ENCODE measurements at regions not wholly inside any gene's neighbourhood (a gene's known extent, or its start where the extent isn't known, plus 50 kb on each side); places are given as distances from the start of the nearest gene placed in this dataset.

DNA sequence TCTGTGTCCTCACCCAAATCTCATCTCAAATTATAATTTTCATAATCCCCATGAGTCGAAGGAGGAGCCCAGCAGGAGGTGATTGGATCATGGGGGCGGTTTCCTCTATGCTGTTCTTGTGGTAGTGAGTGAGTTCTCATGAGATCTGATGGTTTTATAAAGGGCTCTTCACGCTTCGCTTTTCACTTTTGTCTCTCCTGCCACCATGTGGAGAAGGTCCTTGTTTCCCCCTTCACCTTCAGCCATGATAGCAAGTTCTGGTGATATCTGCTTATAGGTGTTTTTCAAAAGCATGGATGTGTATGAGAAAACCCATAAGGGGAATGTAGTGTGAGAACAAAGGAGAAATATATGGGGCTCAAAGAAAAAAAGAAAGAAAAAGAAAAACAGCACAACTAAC, 405.9 kb upstream of the RGS18 start:
- Histone ChIP-seq H2BK15ac (ENCODE audit: low read depth, low read length) (no peak overlapping the region), H3K4me2 (ENCODE audit: insufficient read depth, insufficient read length, low read length) (no peak overlapping the region), H2AK5ac (ENCODE audit: insufficient read length, low read length) (no peak overlapping the region), H3K9me3 (ENCODE audit: control insufficient read depth, low read depth, low read length) (no peaks in the 10 kb centered on the region), H3K79me2 (ENCODE audit: insufficient read depth, low read length) (no peaks in the 10 kb centered on the region), H3K27ac (ENCODE audit: insufficient read length, low read depth, low read length) (no peak overlapping the region), H3K56ac (ENCODE audit: insufficient read length, low read depth, low read length) (no peak overlapping the region), H3K23me2 (ENCODE audit: insufficient read length, low read depth, low read length, poor library complexity, severe bottlenecking) (no peaks in the 10 kb centered on the region), H4K20me1 (ENCODE audit: control insufficient read depth, insufficient read depth, insufficient read length) (no peaks in the 10 kb centered on the region), H2AFZ (ENCODE audit: low read length) (no peak overlapping the region), H3K79me1 (ENCODE audit: insufficient read depth, low read depth, low read length, poor library complexity, severe bottlenecking) (no peaks in the 10 kb centered on the region), H3K18ac (ENCODE audit: insufficient read length, low read depth, low read length) (no peak overlapping the region), H3K4ac (ENCODE audit: low read depth, low read length) (no peak overlapping the region), H4K8ac (replicated peaks; ENCODE audit: insufficient read length, low read depth, low read length) (no peak overlapping the region), H2BK120ac (ENCODE audit: low read depth, low read length, poor library complexity, severe bottlenecking) (no peak overlapping the region), H2BK12ac (ENCODE audit: insufficient read length, low read depth, low read length) (no peak overlapping the region), H4K5ac (ENCODE audit: insufficient read length, low read depth, low read length) (no peak overlapping the region), H3T11ph (ENCODE audit: low read length) (no peak overlapping the region), H2BK20ac (ENCODE audit: low read depth, low read length, poor library complexity, severe bottlenecking) (no peak overlapping the region), H3K27me3 (ENCODE audit: insufficient read depth, low read length) (no peaks in the 10 kb centered on the region), H3K9ac (ENCODE audit: extremely low read depth, insufficient read length, low read length) (no peak overlapping the region), H3K23ac (ENCODE audit: insufficient read length, low read depth, low read length) (no peak overlapping the region), H3K4me1 (ENCODE audit: insufficient read depth, low read length) (no peaks in the 10 kb centered on the region), H3K14ac (ENCODE audit: insufficient read depth, low read length) (no peak overlapping the region), H4K91ac (ENCODE audit: insufficient read length, low read depth, low read length) (no peak overlapping the region), H2BK5ac (ENCODE audit: insufficient read length, low read length) (no peak overlapping the region)
- WGBS (ENCODE audit: extremely low coverage, insufficient read length, low lambda C conversion rate): no CpG with 5 or more reads among the region's 4 CpGs
- no peak for DNase-seq
- Mint-ChIP-seq H3K4me3 (no peak overlapping the region), H3K27ac (no peak overlapping the region), H3K27me3 (ENCODE audit: low read depth) (no peaks in the 10 kb centered on the region), H3K9me3 (peaks cover 0 to 6% of the 10 kb centered on the region in 2 experiments; a peak in 2 of 5 replicates), H3K4me1 (no peaks in the 10 kb centered on the region), H3K36me3 (ENCODE audit: insufficient read depth in 1 of 3, low read depth in 3 of 3) (peaks cover 0 to 7% (median 0%) of the 10 kb centered on the region in 3 experiments; a peak in 3 of 7 replicates)
- TF ChIP-seq, protein P1, sequence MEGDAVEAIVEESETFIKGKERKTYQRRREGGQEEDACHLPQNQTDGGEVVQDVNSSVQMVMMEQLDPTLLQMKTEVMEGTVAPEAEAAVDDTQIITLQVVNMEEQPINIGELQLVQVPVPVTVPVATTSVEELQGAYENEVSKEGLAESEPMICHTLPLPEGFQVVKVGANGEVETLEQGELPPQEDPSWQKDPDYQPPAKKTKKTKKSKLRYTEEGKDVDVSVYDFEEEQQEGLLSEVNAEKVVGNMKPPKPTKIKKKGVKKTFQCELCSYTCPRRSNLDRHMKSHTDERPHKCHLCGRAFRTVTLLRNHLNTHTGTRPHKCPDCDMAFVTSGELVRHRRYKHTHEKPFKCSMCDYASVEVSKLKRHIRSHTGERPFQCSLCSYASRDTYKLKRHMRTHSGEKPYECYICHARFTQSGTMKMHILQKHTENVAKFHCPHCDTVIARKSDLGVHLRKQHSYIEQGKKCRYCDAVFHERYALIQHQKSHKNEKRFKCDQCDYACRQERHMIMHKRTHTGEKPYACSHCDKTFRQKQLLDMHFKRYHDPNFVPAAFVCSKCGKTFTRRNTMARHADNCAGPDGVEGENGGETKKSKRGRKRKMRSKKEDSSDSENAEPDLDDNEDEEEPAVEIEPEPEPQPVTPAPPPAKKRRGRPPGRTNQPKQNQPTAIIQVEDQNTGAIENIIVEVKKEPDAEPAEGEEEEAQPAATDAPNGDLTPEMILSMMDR (conservative IDR thresholded peaks at IDR 0.05): no peak; the same call in 2 of the 3 replicates
